ENCODE measurements at regions not wholly inside any gene's neighbourhood (a gene's known extent, or its start where the extent isn't known, plus 50 kb on each side); places are given as distances from the start of the nearest gene placed in this dataset.

GRCh38 chr2:129160879-129161278 lies 818.6 kb upstream of the RAB6C start:
- Histone ChIP-seq H3K9ac (ENCODE audit: low read length) (no peak overlapping the region), H3K27ac (ENCODE audit: low read length) (no peak overlapping the region), H3K36me3 (replicated peaks; ENCODE audit: insufficient read depth, low read length) (no peaks in the 10 kb centered on the region), H3K4me2 (ENCODE audit: low read depth, low read length) (no peak overlapping the region), H3K9me3 (replicated peaks; ENCODE audit: insufficient read depth, low read length) (no peaks in the 10 kb centered on the region), H3F3A (ENCODE audit: insufficient read depth, low read length) (no peaks in the 10 kb centered on the region), H3K4me1 (ENCODE audit: low read length) (no peaks in the 10 kb centered on the region), H3K9me2 (replicated peaks; ENCODE audit: insufficient read depth, low read length) (no peaks in the 10 kb centered on the region), H3K79me2 (ENCODE audit: low read length) (no peaks in the 10 kb centered on the region), H2AFZ (ENCODE audit: low read length) (no peak overlapping the region), H3K27me3 (replicated peaks; ENCODE audit: insufficient read depth, low read length) (no peaks in the 10 kb centered on the region), H4K20me1 (ENCODE audit: insufficient read depth, low read length) (no peaks in the 10 kb centered on the region), H3K4me3 (ENCODE audit: low read length) (no peak overlapping the region)
- DNase-seq = no peak
- TF ChIP-seq CTCF (IDR thresholded peaks at IDR 0.05; ENCODE audit: low read length) (no peak), EZH2 (optimal IDR thresholded peaks at IDR 0.05; ENCODE audit: low read depth, low read length) (no peak), EZH2phosphoT487 (IDR thresholded peaks at IDR 0.05; ENCODE audit: low read length) (no peak)

GRCh38 chr2:129164220-129164949 lies 815.1 kb upstream of the RAB6C start:
- H3K27me3 ChIP-seq (replicated peaks; ENCODE audit: insufficient read depth, low read length) = no peaks in the 10 kb centered on the region
- H3K9me2 ChIP-seq (replicated peaks; ENCODE audit: insufficient read depth, low read length) = no peaks in the 10 kb centered on the region
- TF ChIP-seq EZH2phosphoT487 (IDR thresholded peaks at IDR 0.05; ENCODE audit: low read length) (no peak), EZH2 (optimal IDR thresholded peaks at IDR 0.05; ENCODE audit: low read depth, low read length) (no peak), CTCF (IDR thresholded peaks at IDR 0.05; ENCODE audit: low read length) (no peak)
- no peaks in the 10 kb centered on the region for H3K4me1 ChIP-seq (ENCODE audit: low read length)
- no peak for DNase-seq
- no peak overlapping the region for H2AFZ ChIP-seq (ENCODE audit: low read length)
- no peaks in the 10 kb centered on the region for H4K20me1 ChIP-seq (ENCODE audit: insufficient read depth, low read length)
- no peaks in the 10 kb centered on the region for H3K36me3 ChIP-seq (replicated peaks; ENCODE audit: insufficient read depth, low read length)
- no peak overlapping the region for H3K27ac ChIP-seq (ENCODE audit: low read length)
- H3K9ac ChIP-seq (ENCODE audit: low read length) = no peak overlapping the region
- no peaks in the 10 kb centered on the region for H3F3A ChIP-seq (ENCODE audit: insufficient read depth, low read length)
- no peaks in the 10 kb centered on the region for H3K79me2 ChIP-seq (ENCODE audit: low read length)
- no peak overlapping the region for H3K4me2 ChIP-seq (ENCODE audit: low read depth, low read length)
- H3K9me3 ChIP-seq (replicated peaks; ENCODE audit: insufficient read depth, low read length) = no peaks in the 10 kb centered on the region
- H3K4me3 ChIP-seq (ENCODE audit: low read length) = no peak overlapping the region

GRCh38 chr2:129165006-129165405 lies 814.5 kb upstream of the RAB6C start:
- no peaks in the 10 kb centered on the region for H3K9me3 ChIP-seq (replicated peaks; ENCODE audit: insufficient read depth, low read length)
- no peak overlapping the region for H3K9ac ChIP-seq (ENCODE audit: low read length)
- no peaks in the 10 kb centered on the region for H3F3A ChIP-seq (ENCODE audit: insufficient read depth, low read length)
- H3K9me2 ChIP-seq (replicated peaks; ENCODE audit: insufficient read depth, low read length) = no peaks in the 10 kb centered on the region
- no peak overlapping the region for H3K4me3 ChIP-seq (ENCODE audit: low read length)
- H3K4me2 ChIP-seq (ENCODE audit: low read depth, low read length) = no peak overlapping the region
- no peaks in the 10 kb centered on the region for H3K4me1 ChIP-seq (ENCODE audit: low read length)
- no peaks in the 10 kb centered on the region for H3K36me3 ChIP-seq (replicated peaks; ENCODE audit: insufficient read depth, low read length)
- no peak overlapping the region for H3K27ac ChIP-seq (ENCODE audit: low read length)
- no peaks in the 10 kb centered on the region for H3K27me3 ChIP-seq (replicated peaks; ENCODE audit: insufficient read depth, low read length)
- TF ChIP-seq CTCF (IDR thresholded peaks at IDR 0.05; ENCODE audit: low read length) (no peak), EZH2phosphoT487 (IDR thresholded peaks at IDR 0.05; ENCODE audit: low read length) (no peak), EZH2 (optimal IDR thresholded peaks at IDR 0.05; ENCODE audit: low read depth, low read length) (no peak)
- no peaks in the 10 kb centered on the region for H3K79me2 ChIP-seq (ENCODE audit: low read length)
- no peak overlapping the region for H2AFZ ChIP-seq (ENCODE audit: low read length)
- H4K20me1 ChIP-seq (ENCODE audit: insufficient read depth, low read length) = no peaks in the 10 kb centered on the region
- DNase-seq = no peak
